Ishikawa (cell line): ENCODE measurements at regions not wholly inside any gene's neighbourhood (a gene's known extent, or its start where the extent isn't known, plus 50 kb on each side); places are given as distances from the start of the nearest gene placed in this dataset.

Experiments used
- CEBPB ChIP-seq: IDR thresholded peaks from 2 replicates; pipeline ENCODE4 v1.6.1; 2012
- CREB1 ChIP-seq: IDR thresholded peaks from 2 replicates; pipeline ENCODE4 v1.6.1; 2012; ENCODE audit warnings: low read depth
- EGR1 ChIP-seq: IDR thresholded peaks from 2 replicates; pipeline ENCODE4 v1.6.1; 2012
- EP300 ChIP-seq: IDR thresholded peaks from 2 replicates; pipeline ENCODE4 v1.6.1; 2012; ENCODE audit warnings: borderline replicate concordance
- FOXM1 ChIP-seq: IDR thresholded peaks from 2 replicates; pipeline ENCODE4 v1.6.1; 2012; ENCODE audit warnings: low read depth, borderline replicate concordance
- NFIC ChIP-seq: IDR thresholded peaks from 2 replicates; pipeline ENCODE4 v1.6.1; 2012
- RAD21 ChIP-seq: IDR thresholded peaks from 2 replicates; pipeline ENCODE4 v1.6.1; 2012; ENCODE audit warnings: low read depth
- REST ChIP-seq: IDR thresholded peaks from 2 replicates; pipeline ENCODE4 v1.6.1; 2012; ENCODE audit warnings: low read depth, mild to moderate bottlenecking
- TAF1 ChIP-seq: IDR thresholded peaks from 2 replicates; pipeline ENCODE4 v1.6.1; 2012; ENCODE audit warnings: low read depth, mild to moderate bottlenecking
- TCF12 ChIP-seq: IDR thresholded peaks from 2 replicates; pipeline ENCODE4 v1.6.1; 2012; ENCODE audit warnings: low read depth
- TEAD4 ChIP-seq: IDR thresholded peaks from 2 replicates; pipeline ENCODE4 v1.6.1; 2012
- YY1 ChIP-seq: IDR thresholded peaks from 2 replicates; pipeline ENCODE4 v1.6.1; 2012; ENCODE audit warnings: low read depth
- ZBTB7A ChIP-seq: IDR thresholded peaks from 2 replicates; pipeline ENCODE4 v1.6.1; 2012; ENCODE audit warnings: low read depth
- TF ChIP-seq, protein P1 (sequence below): IDR thresholded peaks from 2 replicates; pipeline ENCODE4 v1.6.1; 2012
- TF ChIP-seq, protein P2 (sequence below): IDR thresholded peaks from 2 replicates; pipeline ENCODE4 v1.6.1; 2012

DNA sequence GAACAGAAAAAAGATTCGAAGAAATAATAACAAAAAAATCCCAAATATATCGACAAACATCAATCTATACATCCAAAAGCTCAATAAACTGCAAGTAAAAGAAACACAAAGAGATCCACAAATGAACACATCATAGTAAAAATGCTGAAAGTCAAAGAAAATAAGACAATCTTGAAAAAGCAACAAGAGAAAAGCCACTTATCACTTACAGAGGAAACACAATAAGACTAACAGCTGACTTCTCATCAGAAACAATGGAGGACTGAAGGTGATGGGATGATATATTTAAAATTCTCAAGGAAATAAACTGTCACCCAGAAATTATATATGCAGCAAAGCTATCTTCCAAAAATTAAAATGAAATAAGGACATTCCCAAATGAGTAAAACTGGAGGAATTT, 140.3 kb downstream of the NDUFA10 start:
- TF ChIP-seq, protein P1, sequence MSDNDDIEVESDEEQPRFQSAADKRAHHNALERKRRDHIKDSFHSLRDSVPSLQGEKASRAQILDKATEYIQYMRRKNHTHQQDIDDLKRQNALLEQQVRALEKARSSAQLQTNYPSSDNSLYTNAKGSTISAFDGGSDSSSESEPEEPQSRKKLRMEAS, result no peak
- TF ChIP-seq CREB1 (no peak), RAD21 (no peak), TAF1 (no peak), CEBPB (no peak), TCF12 (no peak), YY1 (no peak)
- TF ChIP-seq, protein P2, sequence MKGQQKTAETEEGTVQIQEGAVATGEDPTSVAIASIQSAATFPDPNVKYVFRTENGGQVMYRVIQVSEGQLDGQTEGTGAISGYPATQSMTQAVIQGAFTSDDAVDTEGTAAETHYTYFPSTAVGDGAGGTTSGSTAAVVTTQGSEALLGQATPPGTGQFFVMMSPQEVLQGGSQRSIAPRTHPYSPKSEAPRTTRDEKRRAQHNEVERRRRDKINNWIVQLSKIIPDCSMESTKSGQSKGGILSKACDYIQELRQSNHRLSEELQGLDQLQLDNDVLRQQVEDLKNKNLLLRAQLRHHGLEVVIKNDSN, result no peak

DNA sequence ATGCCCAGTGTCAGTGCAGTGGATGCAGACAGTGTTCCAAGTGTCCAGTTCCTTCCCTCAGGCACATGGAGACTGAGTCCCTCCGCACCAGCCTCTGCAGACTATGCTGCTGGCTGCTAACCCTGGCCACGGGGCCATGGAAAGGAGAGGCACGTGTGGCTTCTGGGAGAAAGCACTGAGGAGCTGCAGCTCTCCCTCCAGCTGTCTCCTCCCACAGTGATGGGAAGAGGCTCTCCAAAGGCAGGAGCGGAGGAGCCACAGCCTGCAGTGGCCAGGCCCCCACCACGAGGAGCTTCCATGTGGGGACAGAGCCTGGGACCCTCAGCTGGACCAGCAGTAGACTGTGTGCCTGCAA, 141.1 kb downstream of the NDUFA10 start:
- TF ChIP-seq, protein P1, result no peak

DNA sequence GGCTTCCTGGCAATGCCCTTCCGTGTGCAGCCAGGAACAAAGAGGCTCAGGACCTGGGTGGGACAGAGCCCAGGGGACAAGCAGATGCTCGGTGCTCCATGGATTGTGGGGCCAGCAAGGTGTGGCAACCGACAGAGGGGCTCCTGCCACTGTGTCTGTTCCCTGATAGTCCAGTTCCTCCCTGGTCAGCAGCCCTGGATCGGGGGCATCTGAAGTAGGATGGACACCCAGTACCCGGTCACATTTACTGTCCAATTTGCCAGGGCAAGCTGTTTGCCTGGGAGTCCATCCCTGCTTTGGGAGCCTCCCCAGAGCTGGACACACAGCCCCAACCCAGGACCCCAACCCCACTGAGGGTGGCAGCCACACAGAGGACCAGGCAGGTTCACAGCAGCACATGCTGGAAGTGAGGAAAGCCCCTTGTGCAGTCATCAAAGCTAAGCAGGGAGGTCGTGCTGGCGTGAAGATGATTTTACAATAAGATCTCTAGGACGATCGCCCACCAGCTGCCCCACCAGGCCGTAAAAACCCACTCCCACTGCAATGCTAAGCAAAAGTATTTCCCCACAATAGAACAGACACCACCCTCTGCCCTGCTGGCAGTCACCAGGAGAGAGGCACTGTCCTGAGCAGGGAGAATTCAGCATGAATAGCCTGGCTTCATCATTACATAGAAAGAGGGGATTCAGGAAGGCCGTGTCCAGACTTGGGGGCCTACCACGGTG, 141.7 kb downstream of the NDUFA10 start:
- TF ChIP-seq YY1, result no peak
- TF ChIP-seq REST, result no peak
- no peak for TF ChIP-seq TEAD4
- no peak for TF ChIP-seq ZBTB7A
- no peak for TF ChIP-seq FOXM1
- TF ChIP-seq TCF12, result no peak
- no peak for TF ChIP-seq EP300
- TF ChIP-seq, protein P1, result no peak
- TF ChIP-seq TAF1, result no peak
- no peak for TF ChIP-seq CREB1
- no peak for TF ChIP-seq RAD21
- no peak for TF ChIP-seq CEBPB
- TF ChIP-seq EGR1, result no peak
- no peak for TF ChIP-seq NFIC
- TF ChIP-seq, protein P2, result no peak

- no peak for TF ChIP-seq REST
- TF ChIP-seq NFIC, result no peak
- TF ChIP-seq, protein P1, result no peak
- TF ChIP-seq TCF12, result no peak
- no peak for TF ChIP-seq EGR1
- no peak for TF ChIP-seq RAD21
- TF ChIP-seq TEAD4, result no peak
These were observed 142.4 kb downstream of the NDUFA10 start for GRCh38 chr2:239882781-239883180.

GRCh38 chr2:239882331-239882732, 142.8 kb downstream of the NDUFA10 start:
- no peak for TF ChIP-seq CEBPB
- TF ChIP-seq RAD21, result peak; percentile 65

DNA sequence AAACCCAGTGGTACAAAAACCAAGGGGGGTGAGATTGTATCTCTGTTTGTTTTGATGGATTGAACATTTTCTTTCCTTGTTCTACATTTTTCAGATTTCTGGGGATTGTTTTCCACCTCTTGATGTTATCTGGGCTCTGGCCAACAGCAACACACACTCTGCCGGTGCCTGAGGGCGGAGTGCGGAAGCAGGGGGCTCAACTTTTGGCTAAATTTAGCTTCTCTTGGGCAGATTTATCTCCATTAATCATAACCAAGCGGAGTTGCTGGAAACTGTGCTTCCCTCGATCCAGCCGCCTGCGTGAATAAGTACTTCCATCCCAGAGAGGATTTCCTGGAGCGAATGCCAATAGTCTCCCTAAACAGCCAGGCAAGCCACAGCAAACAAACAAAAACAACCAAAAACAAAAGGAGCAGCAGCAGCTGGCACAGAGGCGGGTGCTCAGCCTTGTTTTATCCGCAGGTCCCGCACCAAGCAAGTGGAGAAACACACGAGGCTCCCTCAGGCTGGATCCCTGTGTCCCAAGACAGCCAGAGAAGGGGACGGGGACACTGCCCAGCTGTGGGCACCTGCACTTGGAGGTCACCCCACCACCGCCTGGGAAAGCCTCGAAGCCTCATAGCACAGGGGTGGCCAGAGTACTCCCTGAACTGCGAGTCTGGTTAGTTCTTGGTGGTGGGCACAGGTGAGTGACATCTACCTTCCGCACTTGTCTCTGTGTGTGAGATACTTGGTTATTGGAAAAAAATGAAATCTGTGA, 143.4 kb downstream of the NDUFA10 start:
- TF ChIP-seq FOXM1 (no peak), YY1 (no peak)
- TF ChIP-seq, protein P2, result no peak
